ENCODE measurements at regions not wholly inside any gene's neighbourhood (a gene's known extent, or its start where the extent isn't known, plus 50 kb on each side); places are given as distances from the start of the nearest gene placed in this dataset.

DNA sequence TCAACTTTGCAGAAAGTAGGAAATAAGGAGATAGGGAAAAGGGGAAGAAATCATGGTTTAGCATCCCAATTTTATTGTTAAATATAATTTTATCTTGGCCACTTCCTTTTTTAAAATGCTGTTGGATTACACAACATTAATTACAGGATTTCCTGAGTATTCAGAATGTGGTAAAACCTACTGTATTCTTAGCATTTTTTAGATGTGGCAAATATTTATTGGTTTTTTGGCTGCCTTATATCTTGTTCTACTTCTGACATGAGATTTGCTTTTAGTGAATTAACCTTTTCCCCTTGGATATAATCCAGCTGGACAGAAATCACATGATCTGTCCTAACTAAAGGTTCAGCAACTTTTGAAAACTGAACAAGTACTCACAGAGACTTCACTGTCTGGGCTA lies 104.9 kb downstream of the PTGS2 start:
- TF ChIP-seq, protein P1, sequence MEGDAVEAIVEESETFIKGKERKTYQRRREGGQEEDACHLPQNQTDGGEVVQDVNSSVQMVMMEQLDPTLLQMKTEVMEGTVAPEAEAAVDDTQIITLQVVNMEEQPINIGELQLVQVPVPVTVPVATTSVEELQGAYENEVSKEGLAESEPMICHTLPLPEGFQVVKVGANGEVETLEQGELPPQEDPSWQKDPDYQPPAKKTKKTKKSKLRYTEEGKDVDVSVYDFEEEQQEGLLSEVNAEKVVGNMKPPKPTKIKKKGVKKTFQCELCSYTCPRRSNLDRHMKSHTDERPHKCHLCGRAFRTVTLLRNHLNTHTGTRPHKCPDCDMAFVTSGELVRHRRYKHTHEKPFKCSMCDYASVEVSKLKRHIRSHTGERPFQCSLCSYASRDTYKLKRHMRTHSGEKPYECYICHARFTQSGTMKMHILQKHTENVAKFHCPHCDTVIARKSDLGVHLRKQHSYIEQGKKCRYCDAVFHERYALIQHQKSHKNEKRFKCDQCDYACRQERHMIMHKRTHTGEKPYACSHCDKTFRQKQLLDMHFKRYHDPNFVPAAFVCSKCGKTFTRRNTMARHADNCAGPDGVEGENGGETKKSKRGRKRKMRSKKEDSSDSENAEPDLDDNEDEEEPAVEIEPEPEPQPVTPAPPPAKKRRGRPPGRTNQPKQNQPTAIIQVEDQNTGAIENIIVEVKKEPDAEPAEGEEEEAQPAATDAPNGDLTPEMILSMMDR (IDR thresholded peaks at IDR 0.05): no peak
- no peak for TF ChIP-seq POLR2A (IDR thresholded peaks at IDR 0.05)

Data from uterus (tissue), 2 donors.